WTC11 (cell line): ENCODE measurements at regions not wholly inside any gene's neighbourhood (a gene's known extent, or its start where the extent isn't known, plus 50 kb on each side); places are given as distances from the start of the nearest gene placed in this dataset.

Experiments
- ATAC-seq: fragments of 200-7000 bp; cut with Tn5 transposase; 2 replicates; pipeline ENCODE4 v1.10.0; 2021; ENCODE audit warnings: mild to moderate bottlenecking, moderate library complexity
- CTCF ChIA-PET: fragments of 300-600 bp; sonication (Branson Sonifier 250); formaldehyde crosslinking; loops from one replicate; lab custom pipeline; 2021; ENCODE audit warnings: antibody characterized with exemption; lab: Charles Lee
- POLR2A ChIA-PET: fragments of 350-600 bp; sonication (Branson Sonifier 250); formaldehyde crosslinking; loops from one replicate; lab custom pipeline; 2021; ENCODE audit warnings: antibody characterized with exemption; lab: Charles Lee
- DNase-seq: peaks from one replicate; pipeline ENCODE4 v3.0.0; 2021; ENCODE audit warnings: low spot score
- H3K27ac Mint-ChIP-seq: 2 replicates; pipeline ENCODE4 v1.8.0; 2021; ENCODE audit warnings: mixed read lengths
- H3K27me3 Mint-ChIP-seq: 2 replicates; pipeline ENCODE4 v1.8.0; 2021; ENCODE audit warnings: low read depth, mild to moderate bottlenecking, moderate library complexity, mixed read lengths
- H3K36me3 Mint-ChIP-seq: 2 replicates; pipeline ENCODE4 v1.8.0; 2021; ENCODE audit warnings: mixed read lengths
- H3K4me1 Mint-ChIP-seq: 2 replicates; pipeline ENCODE4 v1.8.0; 2022; ENCODE audit warnings: mixed read lengths
- H3K4me3 Mint-ChIP-seq: 2 replicates; pipeline ENCODE4 v1.8.0; 2021; ENCODE audit warnings: mild to moderate bottlenecking, moderate library complexity, mixed read lengths
- H3K9me3 Mint-ChIP-seq: 2 replicates; pipeline ENCODE4 v1.8.0; 2021; ENCODE audit warnings: mixed read lengths
- CREB1 ChIP-seq: sonication (generic); formaldehyde crosslinking; IDR thresholded peaks from 2 replicates; pipeline ENCODE4 v1.8.0; 2023; ENCODE audit warnings: mild to moderate bottlenecking, missing genetic modification reagents
- EMX1 ChIP-seq: fragments of 250-450 bp; sonication (Bioruptor Pico); IDR thresholded peaks from 2 replicates; pipeline ENCODE4 v1.8.0; 2021; ENCODE audit warnings: mild to moderate bottlenecking
- FOXJ3 ChIP-seq: sonication (generic); formaldehyde crosslinking; IDR thresholded peaks from 2 replicates; pipeline ENCODE4 v1.9.0; 2021; ENCODE audit warnings: missing genetic modification reagents, mild to moderate bottlenecking, borderline replicate concordance
- FOXK1 ChIP-seq: sonication (generic); formaldehyde crosslinking; IDR thresholded peaks from 2 replicates; pipeline ENCODE4 v1.8.0; 2022; ENCODE audit warnings: mild to moderate bottlenecking, moderate library complexity, missing genetic modification reagents
- GRHL2 ChIP-seq: fragments of 250-450 bp; sonication (Bioruptor Pico); IDR thresholded peaks from 2 replicates; pipeline ENCODE4 v1.8.0; 2022; ENCODE audit warnings: mild to moderate bottlenecking, moderate library complexity; ENCODE audit not compliant: insufficient replicate concordance, severe bottlenecking
- JAZF1 ChIP-seq: fragments of 250-450 bp; sonication (Bioruptor Pico); IDR thresholded peaks from 2 replicates; pipeline ENCODE4 v1.9.0; 2021; ENCODE audit warnings: moderate library complexity, mild to moderate bottlenecking, inconsistent platforms
- KAT7 ChIP-seq: sonication (generic); formaldehyde crosslinking; IDR thresholded peaks from 2 replicates; pipeline ENCODE4 v1.8.1; 2023; ENCODE audit warnings: missing genetic modification reagents, mild to moderate bottlenecking, borderline replicate concordance
- MYBL2 ChIP-seq: sonication (generic); formaldehyde crosslinking; IDR thresholded peaks from 2 replicates; pipeline ENCODE4 v1.8.1; 2023; ENCODE audit warnings: mild to moderate bottlenecking, moderate library complexity, missing genetic modification reagents
- NR2C2 ChIP-seq: sonication (generic); formaldehyde crosslinking; IDR thresholded peaks from 2 replicates; pipeline ENCODE4 v1.8.0; 2022; ENCODE audit warnings: mild to moderate bottlenecking, missing genetic modification reagents
- OVOL2 ChIP-seq: fragments of 250-450 bp; sonication (Bioruptor Pico); IDR thresholded peaks from 2 replicates; pipeline ENCODE4 v1.9.0; 2021; ENCODE audit warnings: mild to moderate bottlenecking, borderline replicate concordance
- SMAD3 ChIP-seq: sonication (generic); formaldehyde crosslinking; IDR thresholded peaks from 2 replicates; pipeline ENCODE4 v1.8.0; 2022; ENCODE audit warnings: missing genetic modification reagents, mild to moderate bottlenecking, borderline replicate concordance
- TCF7 ChIP-seq: sonication (generic); formaldehyde crosslinking; IDR thresholded peaks from 2 replicates; pipeline ENCODE4 v1.8.0; 2022; ENCODE audit warnings: mild to moderate bottlenecking, low read depth, missing genetic modification reagents, moderate library complexity
- TF ChIP-seq, protein P1 (sequence below): fragments of 200-600 bp; IDR thresholded peaks from 2 replicates; pipeline ENCODE4 v1.8.0; 2022; ENCODE audit warnings: antibody characterized with exemption
- TF ChIP-seq, protein P2 (sequence below): fragments of 250-450 bp; sonication (Bioruptor Pico); IDR thresholded peaks from 2 replicates; pipeline ENCODE4 v1.9.0; 2021; ENCODE audit warnings: mild to moderate bottlenecking
- TF ChIP-seq, protein P3 (sequence below): fragments of 250-450 bp; sonication (Bioruptor Pico); IDR thresholded peaks from 2 replicates; pipeline ENCODE4 v1.9.0; 2021; ENCODE audit warnings: moderate library complexity, mild to moderate bottlenecking, inconsistent platforms, borderline replicate concordance
- TF ChIP-seq, protein P4 (sequence below): sonication (generic); formaldehyde crosslinking; IDR thresholded peaks from 2 replicates; pipeline ENCODE4 v1.8.1; 2023; ENCODE audit warnings: mild to moderate bottlenecking, moderate library complexity, missing genetic modification reagents
- TF ChIP-seq, protein P5 (sequence below): sonication (generic); formaldehyde crosslinking; IDR thresholded peaks from 2 replicates; pipeline ENCODE4 v1.8.0; 2022; ENCODE audit warnings: mild to moderate bottlenecking, missing genetic modification reagents
- TF ChIP-seq, protein P6 (sequence below): sonication (generic); formaldehyde crosslinking; IDR thresholded peaks from 2 replicates; pipeline ENCODE4 v1.8.1; 2022; ENCODE audit warnings: mild to moderate bottlenecking, missing genetic modification reagents, moderate library complexity, borderline replicate concordance
- TF ChIP-seq, protein P7 (sequence below): sonication (generic); formaldehyde crosslinking; IDR thresholded peaks from 2 replicates; pipeline ENCODE4 v1.8.1; 2023; ENCODE audit warnings: mild to moderate bottlenecking, missing genetic modification reagents
- TF ChIP-seq, protein P8 (sequence below): fragments of 250-450 bp; sonication (Bioruptor Pico); IDR thresholded peaks from 2 replicates; pipeline ENCODE4 v1.9.0; 2021; ENCODE audit warnings: mild to moderate bottlenecking

DNA sequence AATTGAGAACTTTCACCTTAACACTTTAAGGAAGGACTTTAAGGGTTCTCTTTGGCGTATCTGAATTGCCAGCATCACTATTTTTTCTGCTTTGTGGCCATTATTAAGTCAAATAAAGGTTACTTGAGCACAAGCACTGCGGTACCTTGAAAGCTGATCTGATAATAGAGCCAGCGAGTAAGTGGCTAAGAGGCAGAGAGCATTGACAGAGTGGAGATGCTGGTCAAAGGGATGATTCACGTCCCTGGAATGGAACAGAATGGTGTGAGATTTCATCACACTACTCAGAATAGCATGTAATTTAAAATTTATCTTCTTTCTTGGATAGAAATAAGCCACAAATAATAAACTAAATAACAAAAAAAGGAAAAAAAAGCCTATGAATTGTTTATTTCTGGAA, 57.1 kb upstream of the NPFFR2 start:
- ChIA-PET POLR2A (no interaction called here), CTCF (no interaction called here)
- no peaks in the 10 kb centered on the region for H3K4me1 Mint-ChIP-seq
- H3K27me3 Mint-ChIP-seq, result no peaks in the 10 kb centered on the region
- no peak for ATAC-seq
- H3K36me3 Mint-ChIP-seq, result no peaks in the 10 kb centered on the region
- TF ChIP-seq FOXK1, result no peak
- TF ChIP-seq OVOL2 (CRISPR knock-in tag), result no peak
- no peak for TF ChIP-seq JAZF1 (CRISPR knock-in tag)
- TF ChIP-seq FOXJ3, result no peak
- TF ChIP-seq, protein P1, sequence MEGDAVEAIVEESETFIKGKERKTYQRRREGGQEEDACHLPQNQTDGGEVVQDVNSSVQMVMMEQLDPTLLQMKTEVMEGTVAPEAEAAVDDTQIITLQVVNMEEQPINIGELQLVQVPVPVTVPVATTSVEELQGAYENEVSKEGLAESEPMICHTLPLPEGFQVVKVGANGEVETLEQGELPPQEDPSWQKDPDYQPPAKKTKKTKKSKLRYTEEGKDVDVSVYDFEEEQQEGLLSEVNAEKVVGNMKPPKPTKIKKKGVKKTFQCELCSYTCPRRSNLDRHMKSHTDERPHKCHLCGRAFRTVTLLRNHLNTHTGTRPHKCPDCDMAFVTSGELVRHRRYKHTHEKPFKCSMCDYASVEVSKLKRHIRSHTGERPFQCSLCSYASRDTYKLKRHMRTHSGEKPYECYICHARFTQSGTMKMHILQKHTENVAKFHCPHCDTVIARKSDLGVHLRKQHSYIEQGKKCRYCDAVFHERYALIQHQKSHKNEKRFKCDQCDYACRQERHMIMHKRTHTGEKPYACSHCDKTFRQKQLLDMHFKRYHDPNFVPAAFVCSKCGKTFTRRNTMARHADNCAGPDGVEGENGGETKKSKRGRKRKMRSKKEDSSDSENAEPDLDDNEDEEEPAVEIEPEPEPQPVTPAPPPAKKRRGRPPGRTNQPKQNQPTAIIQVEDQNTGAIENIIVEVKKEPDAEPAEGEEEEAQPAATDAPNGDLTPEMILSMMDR, result no peak
- TF ChIP-seq, protein P2, sequence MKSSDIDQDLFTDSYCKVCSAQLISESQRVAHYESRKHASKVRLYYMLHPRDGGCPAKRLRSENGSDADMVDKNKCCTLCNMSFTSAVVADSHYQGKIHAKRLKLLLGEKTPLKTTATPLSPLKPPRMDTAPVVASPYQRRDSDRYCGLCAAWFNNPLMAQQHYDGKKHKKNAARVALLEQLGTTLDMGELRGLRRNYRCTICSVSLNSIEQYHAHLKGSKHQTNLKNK, result no peak
- TF ChIP-seq, protein P3, sequence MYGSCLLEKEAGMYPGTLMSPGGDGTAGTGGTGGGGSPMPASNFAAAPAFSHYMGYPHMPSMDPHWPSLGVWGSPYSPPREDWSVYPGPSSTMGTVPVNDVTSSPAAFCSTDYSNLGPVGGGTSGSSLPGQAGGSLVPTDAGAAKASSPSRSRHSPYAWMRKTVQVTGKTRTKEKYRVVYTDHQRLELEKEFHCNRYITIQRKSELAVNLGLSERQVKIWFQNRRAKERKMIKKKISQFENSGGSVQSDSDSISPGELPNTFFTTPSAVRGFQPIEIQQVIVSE (CRISPR knock-in tag), result no peak
- no peak for TF ChIP-seq CREB1 (CRISPR knock-in tag)
- TF ChIP-seq, protein P4, sequence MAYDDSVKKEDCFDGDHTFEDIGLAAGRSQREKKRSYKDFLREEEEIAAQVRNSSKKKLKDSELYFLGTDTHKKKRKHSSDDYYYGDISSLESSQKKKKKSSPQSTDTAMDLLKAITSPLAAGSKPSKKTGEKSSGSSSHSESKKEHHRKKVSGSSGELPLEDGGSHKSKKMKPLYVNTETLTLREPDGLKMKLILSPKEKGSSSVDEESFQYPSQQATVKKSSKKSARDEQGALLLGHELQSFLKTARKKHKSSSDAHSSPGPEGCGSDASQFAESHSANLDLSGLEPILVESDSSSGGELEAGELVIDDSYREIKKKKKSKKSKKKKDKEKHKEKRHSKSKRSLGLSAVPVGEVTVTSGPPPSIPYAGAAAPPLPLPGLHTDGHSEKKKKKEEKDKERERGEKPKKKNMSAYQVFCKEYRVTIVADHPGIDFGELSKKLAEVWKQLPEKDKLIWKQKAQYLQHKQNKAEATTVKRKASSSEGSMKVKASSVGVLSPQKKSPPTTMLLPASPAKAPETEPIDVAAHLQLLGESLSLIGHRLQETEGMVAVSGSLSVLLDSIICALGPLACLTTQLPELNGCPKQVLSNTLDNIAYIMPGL, result no peak
- TF ChIP-seq, protein P5, sequence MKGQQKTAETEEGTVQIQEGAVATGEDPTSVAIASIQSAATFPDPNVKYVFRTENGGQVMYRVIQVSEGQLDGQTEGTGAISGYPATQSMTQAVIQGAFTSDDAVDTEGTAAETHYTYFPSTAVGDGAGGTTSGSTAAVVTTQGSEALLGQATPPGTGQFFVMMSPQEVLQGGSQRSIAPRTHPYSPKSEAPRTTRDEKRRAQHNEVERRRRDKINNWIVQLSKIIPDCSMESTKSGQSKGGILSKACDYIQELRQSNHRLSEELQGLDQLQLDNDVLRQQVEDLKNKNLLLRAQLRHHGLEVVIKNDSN (CRISPR knock-in tag), result no peak
- TF ChIP-seq NR2C2, result no peak
- no peak for TF ChIP-seq SMAD3 (CRISPR knock-in tag)
- TF ChIP-seq, protein P6, sequence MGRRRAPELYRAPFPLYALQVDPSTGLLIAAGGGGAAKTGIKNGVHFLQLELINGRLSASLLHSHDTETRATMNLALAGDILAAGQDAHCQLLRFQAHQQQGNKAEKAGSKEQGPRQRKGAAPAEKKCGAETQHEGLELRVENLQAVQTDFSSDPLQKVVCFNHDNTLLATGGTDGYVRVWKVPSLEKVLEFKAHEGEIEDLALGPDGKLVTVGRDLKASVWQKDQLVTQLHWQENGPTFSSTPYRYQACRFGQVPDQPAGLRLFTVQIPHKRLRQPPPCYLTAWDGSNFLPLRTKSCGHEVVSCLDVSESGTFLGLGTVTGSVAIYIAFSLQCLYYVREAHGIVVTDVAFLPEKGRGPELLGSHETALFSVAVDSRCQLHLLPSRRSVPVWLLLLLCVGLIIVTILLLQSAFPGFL (CRISPR knock-in tag), result no peak
- TF ChIP-seq TCF7 (CRISPR knock-in tag), result no peak
- TF ChIP-seq MYBL2 (CRISPR knock-in tag), result no peak
- H3K4me3 Mint-ChIP-seq, result no peak overlapping the region
- no peak for DNase-seq
- no peaks in the 10 kb centered on the region for H3K9me3 Mint-ChIP-seq
- H3K27ac Mint-ChIP-seq, result no peak overlapping the region

DNA sequence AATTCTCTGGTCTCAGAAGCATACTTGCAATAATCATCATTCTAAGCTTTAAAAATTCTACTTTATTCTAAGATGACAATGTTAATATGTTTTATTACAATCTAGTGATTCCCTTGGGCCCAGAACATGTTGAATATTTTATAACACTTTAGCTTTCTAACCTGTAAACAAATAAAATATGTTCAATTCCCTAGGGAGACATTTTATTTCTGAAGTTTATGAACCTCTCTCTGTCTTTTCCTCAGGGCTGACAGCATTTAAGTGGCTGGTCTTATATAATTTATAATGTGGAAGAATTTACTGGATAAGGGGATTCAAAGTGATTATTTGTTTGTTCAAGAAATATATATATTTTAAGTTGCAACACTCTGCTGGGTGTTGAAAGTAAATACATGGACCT, 55.3 kb upstream of the NPFFR2 start:
- Mint-ChIP-seq H3K4me3 (no peak overlapping the region), H3K36me3 (no peaks in the 10 kb centered on the region), H3K27me3 (no peaks in the 10 kb centered on the region), H3K27ac (no peak overlapping the region)
- ChIA-PET CTCF (no interaction called here), POLR2A (no interaction called here)
- no peak for ATAC-seq
- no peak for DNase-seq
- TF ChIP-seq KAT7, result no peak
- TF ChIP-seq, protein P7, sequence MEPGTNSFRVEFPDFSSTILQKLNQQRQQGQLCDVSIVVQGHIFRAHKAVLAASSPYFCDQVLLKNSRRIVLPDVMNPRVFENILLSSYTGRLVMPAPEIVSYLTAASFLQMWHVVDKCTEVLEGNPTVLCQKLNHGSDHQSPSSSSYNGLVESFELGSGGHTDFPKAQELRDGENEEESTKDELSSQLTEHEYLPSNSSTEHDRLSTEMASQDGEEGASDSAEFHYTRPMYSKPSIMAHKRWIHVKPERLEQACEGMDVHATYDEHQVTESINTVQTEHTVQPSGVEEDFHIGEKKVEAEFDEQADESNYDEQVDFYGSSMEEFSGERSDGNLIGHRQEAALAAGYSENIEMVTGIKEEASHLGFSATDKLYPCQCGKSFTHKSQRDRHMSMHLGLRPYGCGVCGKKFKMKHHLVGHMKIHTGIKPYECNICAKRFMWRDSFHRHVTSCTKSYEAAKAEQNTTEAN, result no peak
- TF ChIP-seq, protein P2, result no peak
- no peak for TF ChIP-seq GRHL2 (CRISPR knock-in tag)
- TF ChIP-seq EMX1 (CRISPR knock-in tag), result no peak
- no peak for TF ChIP-seq TCF7 (CRISPR knock-in tag)
- TF ChIP-seq, protein P8, sequence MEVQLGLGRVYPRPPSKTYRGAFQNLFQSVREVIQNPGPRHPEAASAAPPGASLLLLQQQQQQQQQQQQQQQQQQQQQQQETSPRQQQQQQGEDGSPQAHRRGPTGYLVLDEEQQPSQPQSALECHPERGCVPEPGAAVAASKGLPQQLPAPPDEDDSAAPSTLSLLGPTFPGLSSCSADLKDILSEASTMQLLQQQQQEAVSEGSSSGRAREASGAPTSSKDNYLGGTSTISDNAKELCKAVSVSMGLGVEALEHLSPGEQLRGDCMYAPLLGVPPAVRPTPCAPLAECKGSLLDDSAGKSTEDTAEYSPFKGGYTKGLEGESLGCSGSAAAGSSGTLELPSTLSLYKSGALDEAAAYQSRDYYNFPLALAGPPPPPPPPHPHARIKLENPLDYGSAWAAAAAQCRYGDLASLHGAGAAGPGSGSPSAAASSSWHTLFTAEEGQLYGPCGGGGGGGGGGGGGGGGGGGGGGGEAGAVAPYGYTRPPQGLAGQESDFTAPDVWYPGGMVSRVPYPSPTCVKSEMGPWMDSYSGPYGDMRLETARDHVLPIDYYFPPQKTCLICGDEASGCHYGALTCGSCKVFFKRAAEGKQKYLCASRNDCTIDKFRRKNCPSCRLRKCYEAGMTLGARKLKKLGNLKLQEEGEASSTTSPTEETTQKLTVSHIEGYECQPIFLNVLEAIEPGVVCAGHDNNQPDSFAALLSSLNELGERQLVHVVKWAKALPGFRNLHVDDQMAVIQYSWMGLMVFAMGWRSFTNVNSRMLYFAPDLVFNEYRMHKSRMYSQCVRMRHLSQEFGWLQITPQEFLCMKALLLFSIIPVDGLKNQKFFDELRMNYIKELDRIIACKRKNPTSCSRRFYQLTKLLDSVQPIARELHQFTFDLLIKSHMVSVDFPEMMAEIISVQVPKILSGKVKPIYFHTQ (CRISPR knock-in tag), result no peak
- TF ChIP-seq, all 79 proteins: peak for 0
- Mint-ChIP-seq H3K4me1 (no peaks in the 10 kb centered on the region), H3K9me3 (no peaks in the 10 kb centered on the region)
